Panc1 (cell line): ENCODE measurements at regions not wholly inside any gene's neighbourhood (a gene's known extent, or its start where the extent isn't known, plus 50 kb on each side); places are given as distances from the start of the nearest gene placed in this dataset.

Experiments used
- ATAC-seq: fragments of 200-7000 bp; cut with Tn5 transposase; 2 replicates; pipeline ENCODE4 v1.9.1; 2020; ENCODE audit warnings: mild to moderate bottlenecking, moderate library complexity
- BruUV-seq: library from RNA; stranded (reverse); fragments of 400-500 nt; replicated peaks from 2 replicates; lab custom pipeline; 2021; lab: Mats Ljungman, UMichigan
- CTCF ChIA-PET: fragments of 300-600 bp; sonication (Branson Sonifier 250); formaldehyde crosslinking; loops from one replicate; lab custom pipeline; 2022; ENCODE audit warnings: antibody characterized with exemption; lab: Charles Lee
- POLR2A ChIA-PET: fragments of 300-600 bp; sonication (Branson Sonifier 250); formaldehyde crosslinking; loops from one replicate; lab custom pipeline; 2022; ENCODE audit warnings: antibody characterized with exemption; lab: Charles Lee
- DNase-seq: peaks from one replicate; pipeline ENCODE4 v3.0.0-alpha.2; 2010; ENCODE audit warnings: low read depth, low spot score
- H3K27ac ChIP-seq: 2 replicates; pipeline ENCODE4 v1.5.1; 2011; ENCODE audit warnings: mild to moderate bottlenecking, low read length, inconsistent platforms
- H3K27me3 ChIP-seq: fragments of 200-500 bp; sonication (Bioruptor generic); 2 replicates; pipeline ENCODE4 v1.6.0; 2014; ENCODE audit warnings: low read length, inconsistent platforms; ENCODE audit not compliant: control insufficient read depth, insufficient read depth
- H3K36me3 ChIP-seq: fragments of 200-500 bp; sonication (Bioruptor generic); 2 replicates; pipeline ENCODE4 v1.5.1; 2014; ENCODE audit warnings: inconsistent platforms, mild to moderate bottlenecking, low read length, moderate library complexity; ENCODE audit not compliant: control insufficient read depth, insufficient read depth
- H3K4me1 ChIP-seq: 2 replicates; pipeline ENCODE4 v1.5.1; 2011; ENCODE audit warnings: inconsistent platforms, mild to moderate bottlenecking, low read length, moderate library complexity; ENCODE audit not compliant: control insufficient read depth, insufficient read depth
- H3K4me3 ChIP-seq, 2 experiments: 2 replicates each; pipeline ENCODE4 v1.5.1; 2011 to 2012; ENCODE audit warnings: low read depth in 2 of 2, low read length in 2 of 2, mild to moderate bottlenecking in 2 of 2, inconsistent platforms in 1 of 2, moderate library complexity in 1 of 2
- H3K9me3 ChIP-seq: fragments of 200-500 bp; sonication (Bioruptor generic); 2 replicates; pipeline ENCODE4 v1.5.1; 2014; ENCODE audit warnings: low read depth, mild to moderate bottlenecking, inconsistent platforms, low read length, moderate library complexity; ENCODE audit not compliant: control insufficient read depth, insufficient read depth
- POLR2AphosphoS5 ChIP-seq: IDR thresholded peaks from 2 replicates; pipeline ENCODE4 v1.6.1; 2012; ENCODE audit warnings: mild to moderate bottlenecking, low read depth, low read length, moderate library complexity
- SIN3A ChIP-seq: IDR thresholded peaks from 2 replicates; pipeline ENCODE4 v1.6.1; 2012; ENCODE audit warnings: low read depth, mild to moderate bottlenecking, low read length, moderate library complexity, borderline replicate concordance; ENCODE audit not compliant: insufficient read depth
- TCF7L2 ChIP-seq: IDR thresholded peaks from 2 replicates; pipeline ENCODE4 v1.6.1; 2011; ENCODE audit warnings: mild to moderate bottlenecking, low read depth, low read length, inconsistent platforms
- in situ Hi-C: cut with HindIII; loops from 2 replicates; pipeline ENCODE4 v1.10.0; 2016; ENCODE audit warnings: low sequenced_read_pairs, low pct_unique_long_range_greater_than_20kb
- intact Hi-C: fragments of 100-400 bp; cut with micrococcal nuclease; formaldehyde crosslinking; loops from one replicate; pipeline ENCODE4 v1.10.0; 2022; ENCODE audit not compliant: unreplicated experiment
- TF ChIP-seq, protein P1 (sequence below), 2 experiments: IDR thresholded peaks; 2 replicates each; pipeline ENCODE4 v1.6.1; 2011 to 2012; ENCODE audit warnings: low read depth in 2 of 2, control low read depth in 1 of 2, low read length in 1 of 2, mild to moderate bottlenecking in 1 of 2, moderate library complexity in 1 of 2; ENCODE audit not compliant: insufficient read depth in 1 of 2
- TF ChIP-seq, protein P2 (sequence below): fragments of 450-650 bp; IDR thresholded peaks from 2 replicates; pipeline ENCODE4 v1.5.1; 2017; ENCODE audit warnings: mild to moderate bottlenecking

DNA sequence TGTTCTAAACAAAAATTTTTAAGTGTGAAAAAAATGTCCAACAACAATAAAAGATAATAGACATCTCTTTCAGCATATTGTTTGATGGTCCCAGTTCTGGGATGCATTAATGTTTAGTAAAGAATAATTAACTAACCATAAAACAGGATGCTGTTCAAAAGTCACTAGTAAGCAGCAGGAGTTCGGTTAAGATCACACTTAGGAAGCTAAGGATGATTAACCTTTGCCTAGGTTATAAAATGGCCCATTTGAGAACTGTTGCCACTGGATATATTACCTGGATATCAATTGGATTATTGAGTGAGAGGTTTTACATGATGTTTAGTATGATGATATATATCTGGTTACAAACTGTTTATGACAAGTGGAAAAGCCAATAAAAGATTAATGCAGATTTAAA is 171.7 kb downstream of the ATG4C start:
- ATAC-seq (no peak), DNase-seq (no peak)
- H3K4me3 ChIP-seq = no peak overlapping the region
- CTCF ChIA-PET = interaction anchor here (0.7 kb wide), 1 partner anchor 464 kb away, joined by 5 read pairs; no protein-coding TSS in a partner anchor
- no peaks in the 10 kb centered on the region for H3K4me1 ChIP-seq
- no peak for TF ChIP-seq SIN3A
- TF ChIP-seq, protein P1, sequence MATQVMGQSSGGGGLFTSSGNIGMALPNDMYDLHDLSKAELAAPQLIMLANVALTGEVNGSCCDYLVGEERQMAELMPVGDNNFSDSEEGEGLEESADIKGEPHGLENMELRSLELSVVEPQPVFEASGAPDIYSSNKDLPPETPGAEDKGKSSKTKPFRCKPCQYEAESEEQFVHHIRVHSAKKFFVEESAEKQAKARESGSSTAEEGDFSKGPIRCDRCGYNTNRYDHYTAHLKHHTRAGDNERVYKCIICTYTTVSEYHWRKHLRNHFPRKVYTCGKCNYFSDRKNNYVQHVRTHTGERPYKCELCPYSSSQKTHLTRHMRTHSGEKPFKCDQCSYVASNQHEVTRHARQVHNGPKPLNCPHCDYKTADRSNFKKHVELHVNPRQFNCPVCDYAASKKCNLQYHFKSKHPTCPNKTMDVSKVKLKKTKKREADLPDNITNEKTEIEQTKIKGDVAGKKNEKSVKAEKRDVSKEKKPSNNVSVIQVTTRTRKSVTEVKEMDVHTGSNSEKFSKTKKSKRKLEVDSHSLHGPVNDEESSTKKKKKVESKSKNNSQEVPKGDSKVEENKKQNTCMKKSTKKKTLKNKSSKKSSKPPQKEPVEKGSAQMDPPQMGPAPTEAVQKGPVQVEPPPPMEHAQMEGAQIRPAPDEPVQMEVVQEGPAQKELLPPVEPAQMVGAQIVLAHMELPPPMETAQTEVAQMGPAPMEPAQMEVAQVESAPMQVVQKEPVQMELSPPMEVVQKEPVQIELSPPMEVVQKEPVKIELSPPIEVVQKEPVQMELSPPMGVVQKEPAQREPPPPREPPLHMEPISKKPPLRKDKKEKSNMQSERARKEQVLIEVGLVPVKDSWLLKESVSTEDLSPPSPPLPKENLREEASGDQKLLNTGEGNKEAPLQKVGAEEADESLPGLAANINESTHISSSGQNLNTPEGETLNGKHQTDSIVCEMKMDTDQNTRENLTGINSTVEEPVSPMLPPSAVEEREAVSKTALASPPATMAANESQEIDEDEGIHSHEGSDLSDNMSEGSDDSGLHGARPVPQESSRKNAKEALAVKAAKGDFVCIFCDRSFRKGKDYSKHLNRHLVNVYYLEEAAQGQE (IDR thresholded peaks at IDR 0.05; ENCODE audit: insufficient read depth in 1 of 2, low read depth in 2 of 2, low read length in 1 of 2) = no peak
- TF ChIP-seq, protein P2, sequence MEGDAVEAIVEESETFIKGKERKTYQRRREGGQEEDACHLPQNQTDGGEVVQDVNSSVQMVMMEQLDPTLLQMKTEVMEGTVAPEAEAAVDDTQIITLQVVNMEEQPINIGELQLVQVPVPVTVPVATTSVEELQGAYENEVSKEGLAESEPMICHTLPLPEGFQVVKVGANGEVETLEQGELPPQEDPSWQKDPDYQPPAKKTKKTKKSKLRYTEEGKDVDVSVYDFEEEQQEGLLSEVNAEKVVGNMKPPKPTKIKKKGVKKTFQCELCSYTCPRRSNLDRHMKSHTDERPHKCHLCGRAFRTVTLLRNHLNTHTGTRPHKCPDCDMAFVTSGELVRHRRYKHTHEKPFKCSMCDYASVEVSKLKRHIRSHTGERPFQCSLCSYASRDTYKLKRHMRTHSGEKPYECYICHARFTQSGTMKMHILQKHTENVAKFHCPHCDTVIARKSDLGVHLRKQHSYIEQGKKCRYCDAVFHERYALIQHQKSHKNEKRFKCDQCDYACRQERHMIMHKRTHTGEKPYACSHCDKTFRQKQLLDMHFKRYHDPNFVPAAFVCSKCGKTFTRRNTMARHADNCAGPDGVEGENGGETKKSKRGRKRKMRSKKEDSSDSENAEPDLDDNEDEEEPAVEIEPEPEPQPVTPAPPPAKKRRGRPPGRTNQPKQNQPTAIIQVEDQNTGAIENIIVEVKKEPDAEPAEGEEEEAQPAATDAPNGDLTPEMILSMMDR = no peak
- TF ChIP-seq TCF7L2 = no peak
- no peak for TF ChIP-seq POLR2AphosphoS5
- H3K9me3 ChIP-seq = no peaks in the 10 kb centered on the region
- no TSS peak for BruUV-seq
- POLR2A ChIA-PET = interaction anchor here (0.6 kb wide), 1 partner anchor 153 kb away, joined by 4 read pairs; no protein-coding TSS in a partner anchor
- H3K27ac ChIP-seq = no peak overlapping the region
- in situ Hi-C loops (no loop called here), intact Hi-C loops (no loop called here)
- H3K36me3 ChIP-seq = no peaks in the 10 kb centered on the region
- H3K27me3 ChIP-seq = peaks cover 41% of the 10 kb centered on the region

DNA sequence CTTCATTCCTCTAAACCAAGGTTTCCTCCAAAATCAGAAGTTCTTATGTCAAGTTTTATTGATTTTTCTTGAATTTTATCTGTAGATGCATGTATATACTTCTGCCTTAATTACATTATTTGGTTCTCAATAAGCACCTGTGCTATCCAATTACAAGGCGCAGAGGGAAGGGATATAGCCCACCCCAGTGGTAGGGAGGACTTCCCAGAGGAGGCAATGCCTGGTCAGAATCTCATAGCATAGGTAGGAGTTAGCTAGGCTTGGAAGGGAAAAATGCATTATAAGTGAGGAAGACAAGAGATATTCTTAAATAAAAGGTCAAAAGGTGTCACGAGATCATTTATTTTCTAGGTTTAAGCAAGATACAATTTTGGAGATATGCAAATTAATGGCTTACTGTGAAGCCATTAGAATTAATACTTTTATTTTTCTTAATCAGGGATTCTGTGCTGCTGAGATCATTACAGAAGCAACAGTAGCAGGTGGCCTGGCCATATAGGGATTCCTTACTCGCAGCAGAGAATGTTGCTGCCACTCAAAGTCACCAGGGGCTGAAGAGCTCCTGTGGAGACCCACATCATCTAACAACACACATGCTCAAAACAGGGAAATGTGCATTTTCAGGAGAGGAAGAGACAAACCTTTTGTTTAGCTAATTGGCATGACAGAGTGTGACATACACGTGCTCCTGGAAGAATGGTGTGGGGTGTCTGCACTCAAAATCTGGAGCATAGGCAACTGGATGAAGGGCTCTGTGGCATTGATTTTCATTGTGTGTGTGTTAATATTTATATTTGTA is 178.3 kb downstream of the ATG4C start:
- POLR2A ChIA-PET = no interaction called here
- CTCF ChIA-PET = no interaction called here

More for the DNA sequence above, 178.3 kb downstream of the ATG4C start:
- no peak overlapping the region for H3K27ac ChIP-seq
- TF ChIP-seq, protein P2 = no peak
- TF ChIP-seq, protein P1 (IDR thresholded peaks at IDR 0.05; ENCODE audit: insufficient read depth in 1 of 2, low read depth in 2 of 2, low read length in 1 of 2) = no peak
- TF ChIP-seq POLR2AphosphoS5 (no peak), SIN3A (no peak)
- in situ Hi-C loops = no loop called here
- no peaks in the 10 kb centered on the region for H3K9me3 ChIP-seq
- H3K4me3 ChIP-seq = no peak overlapping the region
- DNase-seq (no peak), ATAC-seq (no peak)
- intact Hi-C loops = no loop called here
- no peaks in the 10 kb centered on the region for H3K4me1 ChIP-seq
- no peaks in the 10 kb centered on the region for H3K36me3 ChIP-seq
- BruUV-seq = no TSS peak
- peaks cover 9% of the 10 kb centered on the region for H3K27me3 ChIP-seq
